Anterior cingulate cortex (tissue), 58 donors: ENCODE measurements at regions not wholly inside any gene's neighbourhood (a gene's known extent, or its start where the extent isn't known, plus 50 kb on each side); places are given as distances from the start of the nearest gene placed in this dataset.
"Not testable (repeated sequence)": the region's sequence is repeated elsewhere in the genome, so short reads cannot be mapped to it uniquely, and the experiment has no call there.

Experiments used
- DNase-seq, 58 donors: peaks; one replicate each; lab custom pipeline; 2025; lab: John Stamatoyannopoulos, UW

GRCh38 chr2:175832866-175833265 lies 169.2 kb downstream of the LNPK start:
- no peak for DNase-seq

- DNase-seq, result no peak
These were observed 172.3 kb downstream of the LNPK start for GRCh38 chr2:175829741-175830140.

GRCh38 chr2:175827856-175828255 lies 174.2 kb downstream of the LNPK start:
- no peak for DNase-seq

- DNase-seq, result no peak
These were observed 177.8 kb downstream of the LNPK start for GRCh38 chr2:175824243-175824642.

- DNase-seq, result no peak
These were observed 178.4 kb downstream of the LNPK start for GRCh38 chr2:175823707-175824073.

GRCh38 chr2:175823002-175823706 lies 178.9 kb downstream of the LNPK start:
- peak in 4 of 58 donors; percentile 2 to 27 (median 10) for DNase-seq

- no peak for DNase-seq
These were observed 184.8 kb downstream of the LNPK start for GRCh38 chr2:175817221-175817620.

GRCh38 chr2:175815537-175815936 lies 186.5 kb downstream of the LNPK start:
- DNase-seq, result no peak

- DNase-seq, result no peak
These were observed 190.1 kb downstream of the LNPK start for GRCh38 chr2:175811971-175812370.

- no peak for DNase-seq
These were observed 193.2 kb downstream of the LNPK start for GRCh38 chr2:175808858-175809257.

- DNase-seq, result no peak
These were observed 194.0 kb downstream of the LNPK start for GRCh38 chr2:175808078-175808477.

- no peak for DNase-seq
These were observed 194.8 kb downstream of the LNPK start for GRCh38 chr2:175807031-175807873.

GRCh38 chr2:175806570-175806969 lies 195.5 kb downstream of the LNPK start:
- no peak for DNase-seq

GRCh38 chr2:175806125-175806490 lies 196.0 kb downstream of the LNPK start:
- DNase-seq, result no peak

- no peak for DNase-seq
These were observed 196.5 kb downstream of the LNPK start for GRCh38 chr2:175805442-175806124.

GRCh38 chr2:175804122-175804521 lies 197.9 kb downstream of the LNPK start:
- peak in 1 of 58 donors; percentile 11 for DNase-seq

- DNase-seq, result not testable (repeated sequence)
These were observed 205.6 kb downstream of the LNPK start for GRCh38 chr2:175796422-175796821.

- DNase-seq, result no peak
These were observed 208.4 kb downstream of the LNPK start for GRCh38 chr2:175793648-175794047.

- no peak for DNase-seq
These were observed 209.2 kb downstream of the LNPK start for GRCh38 chr2:175792881-175793280.

GRCh38 chr2:175792199-175792598 lies 209.9 kb downstream of the LNPK start:
- DNase-seq, result no peak

GRCh38 chr2:175786471-175787124 lies 215.5 kb downstream of the LNPK start:
- no peak for DNase-seq
